ENCODE measurements at regions not wholly inside any gene's neighbourhood (a gene's known extent, or its start where the extent isn't known, plus 50 kb on each side); places are given as distances from the start of the nearest gene placed in this dataset.
"Not testable (repeated sequence)": the region's sequence is repeated elsewhere in the genome, so short reads cannot be mapped to it uniquely, and the experiment has no call there.

DNA sequence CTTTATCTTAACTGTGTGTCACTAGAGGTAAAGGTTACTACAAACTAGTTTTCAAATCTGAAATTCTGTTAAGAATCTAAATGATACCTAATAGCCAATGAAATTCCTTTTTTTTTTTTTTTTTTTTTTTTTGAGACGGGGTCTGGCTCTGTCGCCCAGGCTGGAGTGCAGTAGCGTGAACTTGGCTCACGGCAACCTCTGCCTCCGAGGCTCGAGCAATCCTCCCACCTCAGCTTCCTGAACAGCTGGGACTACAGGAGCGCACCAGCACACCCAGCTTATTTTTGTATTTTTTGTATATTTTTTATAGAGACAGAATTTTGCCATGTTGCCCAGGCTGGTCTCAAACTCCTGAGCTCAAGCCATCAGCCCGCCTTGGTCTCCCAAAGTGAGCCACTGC is 160.3 kb upstream of the NEBL start:
- DNase-seq (ENCODE audit: low read depth): no peak

DNA sequence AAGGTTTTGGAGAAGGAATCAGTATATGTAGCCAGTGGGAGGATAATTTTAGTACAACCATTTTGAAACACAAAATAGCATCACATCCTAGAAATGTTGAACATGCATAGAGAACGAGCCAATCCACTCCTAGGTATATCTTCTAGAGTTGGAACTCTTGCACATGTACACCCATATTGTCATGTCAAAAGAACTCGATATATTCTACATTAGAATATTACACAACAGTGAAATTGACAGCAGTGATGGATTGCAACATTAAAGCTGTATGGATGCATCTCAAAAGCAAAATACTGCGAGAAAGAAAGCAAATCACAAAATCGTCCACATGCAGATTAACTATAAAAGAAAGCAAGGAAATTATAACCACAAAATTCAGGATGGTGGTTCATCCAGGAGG is 159.3 kb upstream of the NEBL start:
- DNase-seq (ENCODE audit: low read depth): no peak

GRCh38 chr10:21055339-21056135 is 158.4 kb upstream of the NEBL start:
- no peak for DNase-seq (ENCODE audit: low read depth)

DNA sequence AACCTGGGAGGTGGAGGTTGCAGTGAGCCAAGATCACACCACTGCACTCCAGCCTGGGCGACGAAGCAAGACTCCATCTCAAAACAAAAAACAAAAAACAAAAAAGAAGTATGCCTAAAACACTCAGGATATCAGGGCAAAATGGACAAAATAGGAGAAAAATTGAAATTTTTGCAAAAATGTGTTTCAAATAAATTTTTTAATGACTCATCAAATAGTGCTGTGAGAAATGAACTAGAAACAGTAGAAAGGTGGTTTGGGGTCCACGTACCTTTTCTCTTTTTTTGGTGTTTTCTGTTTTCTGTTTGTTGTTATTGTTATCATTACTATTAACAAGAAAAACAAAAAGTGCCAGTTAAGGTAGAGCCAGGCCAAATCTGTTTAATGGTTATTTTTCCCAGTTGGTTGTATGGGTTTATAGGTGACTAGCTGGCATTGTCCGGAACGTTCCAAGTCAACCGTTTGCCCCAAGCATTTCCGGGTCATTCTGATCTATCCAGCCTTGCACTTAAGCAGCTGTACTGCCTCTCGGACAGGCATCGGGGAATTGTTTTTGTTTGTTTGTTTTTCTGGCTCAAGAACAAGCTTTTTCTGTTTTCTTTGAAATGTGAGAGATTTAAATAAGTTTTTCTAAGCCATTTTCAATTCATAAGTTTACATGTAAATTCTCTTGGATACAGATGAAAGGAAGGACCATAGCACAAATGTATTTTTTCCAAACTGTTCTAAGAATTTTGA is 157.0 kb upstream of the NEBL start:
- DNase-seq (ENCODE audit: low read depth): no peak

- no peak for DNase-seq (ENCODE audit: low read depth)
These were observed 155.6 kb upstream of the NEBL start for GRCh38 chr10:21052709-21053104.

DNA sequence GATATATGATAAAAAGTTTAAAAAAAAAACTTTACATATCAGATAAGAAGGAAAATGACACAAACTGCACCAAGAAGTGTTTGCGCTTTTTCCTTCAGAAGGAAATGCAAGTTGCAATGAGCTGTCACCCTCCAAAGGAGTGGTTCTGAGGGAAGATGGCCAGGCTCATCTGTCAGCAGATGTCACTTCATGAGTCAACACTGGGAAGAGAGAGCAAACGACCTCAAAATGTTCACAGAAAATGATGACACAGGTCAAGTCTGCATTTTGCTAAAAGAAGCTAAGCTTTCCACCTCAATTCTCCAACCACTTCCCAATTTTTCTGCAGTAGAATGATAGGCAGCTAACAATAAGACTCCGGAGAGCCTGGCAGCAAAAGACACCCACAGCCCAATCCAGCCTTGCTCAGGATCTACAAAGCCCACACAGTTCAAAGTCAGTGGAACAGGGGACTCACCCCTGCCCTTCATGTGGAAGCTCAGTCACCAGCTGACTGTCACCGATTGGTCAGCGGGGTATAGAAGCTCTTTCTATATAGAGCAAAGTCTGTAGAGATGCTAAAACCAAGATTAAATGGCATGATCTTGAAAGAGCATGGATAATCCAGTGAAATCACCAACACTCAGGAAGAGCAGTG is 155.1 kb upstream of the NEBL start:
- no peak for DNase-seq (ENCODE audit: low read depth)

DNA sequence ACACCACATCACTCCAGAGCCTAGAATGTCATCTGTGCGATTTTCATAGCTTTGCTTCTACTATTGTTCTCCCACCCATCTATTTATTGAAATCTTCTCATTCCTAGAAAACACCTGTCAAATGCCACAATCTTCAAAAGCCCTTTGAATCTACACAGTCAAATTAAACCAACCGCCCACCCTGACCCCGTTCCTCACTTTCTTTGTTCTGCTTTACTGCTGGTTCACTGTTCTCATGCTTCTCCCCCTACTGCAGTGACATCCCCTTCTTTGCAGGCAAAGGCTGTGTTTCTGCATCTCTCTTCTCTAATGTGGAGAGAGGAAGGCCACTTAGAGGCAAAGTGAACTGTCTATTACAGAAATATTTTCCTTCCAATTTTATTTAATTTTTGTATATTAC is 152.4 kb upstream of the NEBL start:
- no peak for DNase-seq (ENCODE audit: low read depth)

DNA sequence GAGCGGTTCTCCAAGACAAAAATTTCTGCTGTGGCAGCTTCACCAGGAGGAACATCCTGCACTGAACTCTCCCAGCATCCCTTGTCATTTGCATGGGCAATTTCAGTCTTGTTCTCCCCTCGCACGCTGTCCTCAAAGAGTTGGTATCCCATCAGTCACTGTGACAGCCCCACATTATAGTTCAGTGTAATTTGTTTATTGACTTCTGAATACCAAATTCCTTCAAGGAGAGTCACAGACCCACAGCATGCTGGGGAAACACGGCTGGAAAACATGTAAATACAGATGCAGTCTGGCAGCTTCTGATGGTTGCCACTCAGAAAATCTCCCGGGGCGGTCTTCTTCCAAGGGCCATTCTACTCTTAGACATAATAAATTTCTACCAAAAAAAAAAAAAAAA is 151.0 kb upstream of the NEBL start:
- DNase-seq (ENCODE audit: low read depth): no peak

GRCh38 chr10:21047511-21047910 is 150.4 kb upstream of the NEBL start:
- no peak for DNase-seq (ENCODE audit: low read depth)

- DNase-seq (ENCODE audit: low read depth): no peak
These were observed 150.0 kb upstream of the NEBL start for GRCh38 chr10:21047096-21047495.

DNA sequence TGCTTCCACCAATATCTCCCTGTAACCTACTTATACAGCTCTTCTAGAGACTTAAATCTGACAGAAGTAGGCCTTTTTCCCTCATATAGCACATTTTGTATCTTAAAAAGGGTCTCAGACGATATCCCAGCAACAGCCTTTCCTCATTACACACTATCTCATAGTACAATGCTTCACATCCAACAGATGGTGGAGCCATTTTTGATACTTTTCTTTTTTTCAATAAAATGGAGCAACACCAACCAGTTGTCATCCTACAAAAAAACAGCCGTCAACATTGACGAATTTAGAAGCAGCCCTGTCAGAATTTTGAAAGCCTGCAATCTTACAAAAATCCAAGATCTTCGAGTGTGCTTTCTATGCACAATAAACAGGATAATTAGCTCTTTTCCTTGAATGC is 145.9 kb upstream of the NEBL start:
- no peak for DNase-seq (ENCODE audit: low read depth)

DNA sequence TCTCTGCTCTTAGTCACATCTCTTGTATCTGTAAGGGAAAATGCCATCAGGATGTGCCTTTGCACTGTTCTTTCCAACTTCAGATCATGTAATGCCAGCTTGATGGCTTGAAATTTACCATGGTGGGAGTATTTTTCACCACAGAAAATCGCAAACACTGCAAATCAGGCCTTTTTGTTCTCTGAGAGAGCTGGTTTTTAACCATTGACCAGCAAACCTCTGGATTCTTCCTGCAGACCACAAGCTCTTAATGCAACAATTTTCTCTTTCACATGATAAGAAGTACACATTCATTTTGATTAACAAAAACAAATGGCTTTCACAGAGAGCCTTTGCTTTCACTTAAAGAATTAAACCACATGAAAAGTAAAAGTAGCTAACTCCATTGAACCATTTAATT is 145.4 kb upstream of the NEBL start:
- DNase-seq (ENCODE audit: low read depth): no peak

DNA sequence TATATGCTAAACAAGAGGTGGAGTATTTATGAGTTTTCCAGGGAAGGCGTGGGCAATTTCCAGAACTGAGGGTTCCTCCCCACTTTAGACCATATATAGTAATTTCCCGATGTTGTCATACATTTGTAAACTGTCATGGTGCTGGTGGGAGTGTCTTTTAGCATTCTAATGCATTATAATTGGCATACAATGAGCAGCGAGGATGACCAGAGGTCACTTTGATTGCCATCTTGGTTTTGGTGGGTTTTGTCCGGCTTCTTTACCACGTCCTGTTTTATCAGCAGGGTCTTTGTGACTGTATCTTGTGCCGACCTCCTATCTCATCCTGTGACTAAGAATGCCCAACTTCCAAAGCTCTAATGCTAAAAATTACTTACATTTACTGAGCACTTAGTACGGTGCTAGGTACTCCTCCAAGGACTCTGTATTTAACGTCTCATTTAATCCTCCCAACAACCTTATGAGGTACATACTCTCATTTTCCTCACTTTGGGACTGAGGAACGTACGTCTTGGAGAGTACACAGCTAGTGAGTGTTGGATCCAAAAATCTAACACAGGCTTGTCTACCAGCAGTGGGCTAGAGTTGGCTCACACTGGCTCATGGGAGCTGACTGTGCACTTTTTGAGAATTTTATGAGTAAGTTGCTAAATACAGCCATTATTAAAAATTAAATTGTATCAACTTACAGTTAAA is 144.8 kb upstream of the NEBL start:
- no peak for DNase-seq (ENCODE audit: low read depth)

GRCh38 chr10:21039721-21040120 is 142.6 kb upstream of the NEBL start:
- DNase-seq (ENCODE audit: low read depth): no peak

GRCh38 chr10:21036757-21037156 is 139.6 kb upstream of the NEBL start:
- no peak for DNase-seq (ENCODE audit: low read depth)

GRCh38 chr10:21034770-21035169 is 137.7 kb upstream of the NEBL start:
- not testable (repeated sequence) for DNase-seq (ENCODE audit: low read depth)

DNA sequence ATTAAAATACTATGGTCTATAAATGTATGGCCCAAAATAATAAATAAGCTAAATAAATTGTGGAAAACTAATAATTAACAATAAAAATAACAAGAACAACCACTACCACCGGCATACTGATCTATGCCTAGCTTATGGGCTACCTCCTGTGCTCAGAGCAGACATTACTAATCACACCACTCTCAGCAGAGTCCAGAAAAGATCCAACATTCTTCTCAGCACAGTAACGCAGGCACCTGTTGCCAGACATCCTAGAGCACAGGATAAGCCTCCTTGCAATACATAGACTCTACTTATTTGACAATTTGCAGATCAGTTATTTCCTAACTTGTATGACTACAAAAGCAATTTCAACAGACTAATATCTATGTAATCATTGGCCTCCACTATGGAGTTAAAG is 137.1 kb upstream of the NEBL start:
- DNase-seq (ENCODE audit: low read depth): no peak

GRCh38 chr10:21032587-21033319 is 135.6 kb upstream of the NEBL start:
- DNase-seq (ENCODE audit: low read depth): no peak

GRCh38 chr10:21031232-21031795 is 134.2 kb upstream of the NEBL start:
- DNase-seq (ENCODE audit: low read depth): no peak

GRCh38 chr10:21030091-21030490 is 133.0 kb upstream of the NEBL start:
- DNase-seq (ENCODE audit: low read depth): no peak

DNA sequence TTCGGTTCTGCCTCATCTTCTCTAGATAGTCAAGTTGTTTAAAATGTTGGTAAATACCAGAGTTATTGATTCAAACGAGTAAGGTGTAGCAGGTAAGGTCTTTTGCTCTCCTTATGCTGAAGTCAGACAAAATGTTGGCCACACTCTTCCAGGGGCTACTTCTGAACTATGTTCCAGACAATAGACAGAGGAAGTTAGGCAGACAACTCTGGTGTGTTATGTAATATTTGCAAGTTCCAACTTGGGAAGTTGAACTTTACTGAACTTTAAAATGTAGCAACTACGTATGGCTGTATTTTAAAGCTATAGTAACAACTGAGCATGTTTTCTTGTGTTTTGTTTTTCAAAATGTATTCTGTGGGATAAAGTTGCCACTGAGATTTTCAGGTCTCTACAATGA is 125.7 kb upstream of the NEBL start:
- no peak for DNase-seq (ENCODE audit: low read depth)

Measured in stromal cell of bone marrow (primary cell).